Muscle layer of duodenum (tissue), 2 donors: ENCODE measurements at regions not wholly inside any gene's neighbourhood (a gene's known extent, or its start where the extent isn't known, plus 50 kb on each side); places are given as distances from the start of the nearest gene placed in this dataset.

Source experiments
- H3K27ac ChIP-seq: one replicate; pipeline ENCODE4 v1.7.0; 2013; ENCODE audit warnings: mild to moderate bottlenecking, low read length
- H3K27me3 ChIP-seq: one replicate; pipeline ENCODE4 v1.7.0; 2013; ENCODE audit warnings: low read depth, mild to moderate bottlenecking, control low read depth, low read length
- H3K36me3 ChIP-seq, 2 donors: one replicate each; pipeline ENCODE4 v1.7.0; 2013; ENCODE audit warnings: low read length in 2 of 2, control low read depth in 1 of 2, mild to moderate bottlenecking in 1 of 2; ENCODE audit not compliant: insufficient read depth in 2 of 2, control insufficient read depth in 1 of 2
- H3K4me1 ChIP-seq, 2 donors: one replicate each; pipeline ENCODE4 v1.7.0; 2013; ENCODE audit warnings: low read length in 2 of 2, mild to moderate bottlenecking in 2 of 2, control low read depth in 1 of 2, moderate library complexity in 1 of 2; ENCODE audit not compliant: insufficient read depth in 2 of 2, control insufficient read depth in 1 of 2
- H3K4me3 ChIP-seq, 2 donors: one replicate each; pipeline ENCODE4 v1.7.0; 2013; ENCODE audit warnings: low read length in 2 of 2, low read depth in 1 of 2, mild to moderate bottlenecking in 1 of 2
- H3K9me3 ChIP-seq, 2 donors: one replicate each; pipeline ENCODE4 v1.7.0; 2013; ENCODE audit warnings: low read length in 2 of 2, control low read depth in 1 of 2, mild to moderate bottlenecking in 1 of 2; ENCODE audit not compliant: control insufficient read depth in 1 of 2
- donor health status: healthy.

GRCh38 chr6:76703285-76703684 is 630.8 kb upstream of the IMPG1 start:
- H3K27me3 ChIP-seq: no peaks in the 10 kb centered on the region

GRCh38 chr6:76702187-76702586 is 629.7 kb upstream of the IMPG1 start:
- H3K36me3 ChIP-seq: no peaks in the 10 kb centered on the region
- no peaks in the 10 kb centered on the region for H3K4me1 ChIP-seq
- H3K27me3 ChIP-seq: no peaks in the 10 kb centered on the region

More at GRCh38 chr6:76703285-76703684, 630.8 kb upstream of the IMPG1 start:
- no peaks in the 10 kb centered on the region for H3K9me3 ChIP-seq
- H3K4me3 ChIP-seq: no peak overlapping the region
- H3K36me3 ChIP-seq: no peaks in the 10 kb centered on the region
- H3K27ac ChIP-seq: no peak overlapping the region
- no peaks in the 10 kb centered on the region for H3K4me1 ChIP-seq

GRCh38 chr6:76701610-76702009 is 629.1 kb upstream of the IMPG1 start:
- no peaks in the 10 kb centered on the region for H3K36me3 ChIP-seq
- H3K9me3 ChIP-seq: no peaks in the 10 kb centered on the region
- no peaks in the 10 kb centered on the region for H3K4me1 ChIP-seq
- H3K4me3 ChIP-seq: no peak overlapping the region
- no peak overlapping the region for H3K27ac ChIP-seq
- H3K27me3 ChIP-seq: no peaks in the 10 kb centered on the region

More at GRCh38 chr6:76702187-76702586, 629.7 kb upstream of the IMPG1 start:
- Histone ChIP-seq H3K9me3 (no peaks in the 10 kb centered on the region), H3K27ac (no peak overlapping the region), H3K4me3 (no peak overlapping the region)

DNA sequence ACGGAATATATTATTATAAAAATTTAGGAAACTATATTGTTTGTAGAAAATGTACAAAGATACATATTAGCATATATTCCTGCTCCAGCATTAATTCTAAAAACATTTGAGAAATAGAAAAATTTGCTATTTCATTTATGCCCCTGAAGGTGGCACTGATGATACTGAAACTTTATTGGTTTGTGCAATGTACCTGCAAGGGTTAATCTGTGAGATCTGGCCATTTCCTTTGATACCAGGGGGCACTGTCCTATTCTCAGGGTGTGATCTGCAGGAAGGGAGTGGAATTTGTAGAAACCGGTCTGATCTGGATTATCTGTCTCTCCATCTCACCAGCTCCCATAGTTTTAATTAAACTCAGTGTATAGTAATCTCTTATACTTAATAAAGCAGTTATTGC is 625.1 kb upstream of the IMPG1 start:
- no peaks in the 10 kb centered on the region for H3K4me1 ChIP-seq
- H3K27me3 ChIP-seq: no peaks in the 10 kb centered on the region
- H3K27ac ChIP-seq: no peak overlapping the region
- H3K4me3 ChIP-seq: no peak overlapping the region
- H3K36me3 ChIP-seq: no peaks in the 10 kb centered on the region
- H3K9me3 ChIP-seq: no peaks in the 10 kb centered on the region

DNA sequence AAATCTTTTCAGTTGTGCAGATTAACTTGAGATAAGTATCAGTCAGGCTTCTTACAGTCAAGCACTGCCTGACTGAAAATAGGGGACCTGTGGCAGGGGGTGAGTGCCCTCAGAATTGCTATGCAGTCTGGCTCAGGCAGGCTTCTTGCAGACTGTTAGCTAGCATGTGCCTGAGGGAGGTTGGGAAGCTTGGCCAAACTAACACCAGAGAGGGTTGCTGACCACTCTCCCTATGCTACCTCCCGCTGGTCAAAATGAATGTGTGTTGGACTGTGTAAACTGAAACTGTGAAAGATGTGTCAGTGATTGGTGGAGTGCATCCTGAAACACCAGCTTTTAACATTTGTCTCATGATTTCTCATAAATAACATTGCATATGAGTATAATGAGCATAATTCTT is 622.3 kb upstream of the IMPG1 start:
- Histone ChIP-seq H3K27me3 (no peaks in the 10 kb centered on the region), H3K36me3 (no peaks in the 10 kb centered on the region), H3K27ac (no peak overlapping the region), H3K4me1 (no peaks in the 10 kb centered on the region), H3K9me3 (no peaks in the 10 kb centered on the region), H3K4me3 (no peak overlapping the region)

GRCh38 chr6:76684875-76685274 is 612.4 kb upstream of the IMPG1 start:
- no peaks in the 10 kb centered on the region for H3K36me3 ChIP-seq

DNA sequence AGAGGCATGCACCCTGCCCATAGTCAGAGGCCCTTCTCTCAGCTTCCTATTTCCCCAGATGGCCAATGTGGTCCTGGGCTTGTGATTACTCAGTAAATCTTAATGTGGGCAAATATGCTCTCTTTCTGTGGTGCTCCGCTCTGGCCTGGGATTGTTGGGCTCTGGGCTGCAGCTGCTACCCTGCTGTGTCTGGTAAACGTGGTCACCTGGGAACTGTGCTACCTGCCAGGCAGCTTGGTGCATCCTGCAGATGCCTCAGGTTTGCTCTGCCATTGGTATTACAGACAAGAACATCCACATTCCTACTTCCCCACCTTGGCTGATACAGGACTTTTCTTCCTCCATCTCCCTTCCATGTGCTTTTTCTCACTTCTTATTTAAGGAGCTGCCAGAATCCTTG is 611.5 kb upstream of the IMPG1 start:
- H3K27me3 ChIP-seq: no peaks in the 10 kb centered on the region
- H3K36me3 ChIP-seq: no peaks in the 10 kb centered on the region
- peaks cover 0 to 5% of the 10 kb centered on the region in 2 donors for H3K4me1 ChIP-seq
- H3K9me3 ChIP-seq: peaks cover 0 to 3% of the 10 kb centered on the region in 2 donors
- no peak overlapping the region for H3K27ac ChIP-seq
- no peak overlapping the region for H3K4me3 ChIP-seq

More at GRCh38 chr6:76684875-76685274, 612.4 kb upstream of the IMPG1 start:
- H3K27ac ChIP-seq: no peak overlapping the region
- H3K4me3 ChIP-seq: no peak overlapping the region
- H3K4me1 ChIP-seq: peaks cover 0 to 5% of the 10 kb centered on the region in 2 donors
- H3K9me3 ChIP-seq: peaks cover 0 to 3% of the 10 kb centered on the region in 2 donors
- H3K27me3 ChIP-seq: no peaks in the 10 kb centered on the region

DNA sequence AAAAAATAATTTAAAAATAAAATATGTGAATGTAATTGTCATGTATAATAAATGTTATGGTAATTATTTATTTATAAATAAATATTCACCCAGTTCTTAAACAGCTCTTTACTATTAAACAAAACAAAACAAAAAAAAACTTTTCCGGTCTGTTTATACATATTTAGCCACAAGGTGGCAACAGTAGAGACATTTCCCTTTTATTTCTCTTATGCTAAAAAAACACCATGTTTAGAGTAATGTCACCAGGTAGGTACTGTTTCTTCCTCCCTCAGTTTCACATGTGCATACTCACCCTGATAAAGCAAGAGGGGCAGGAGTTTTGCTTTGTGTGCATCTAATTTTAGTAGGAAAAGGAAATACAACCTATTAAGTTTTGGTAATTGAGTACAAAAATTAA is 610.4 kb upstream of the IMPG1 start:
- no peak overlapping the region for H3K27ac ChIP-seq
- no peaks in the 10 kb centered on the region for H3K27me3 ChIP-seq
- H3K36me3 ChIP-seq: no peaks in the 10 kb centered on the region
- peaks cover 0 to 5% of the 10 kb centered on the region in 2 donors for H3K4me1 ChIP-seq
- no peaks in the 10 kb centered on the region for H3K9me3 ChIP-seq
- H3K4me3 ChIP-seq: no peak overlapping the region

DNA sequence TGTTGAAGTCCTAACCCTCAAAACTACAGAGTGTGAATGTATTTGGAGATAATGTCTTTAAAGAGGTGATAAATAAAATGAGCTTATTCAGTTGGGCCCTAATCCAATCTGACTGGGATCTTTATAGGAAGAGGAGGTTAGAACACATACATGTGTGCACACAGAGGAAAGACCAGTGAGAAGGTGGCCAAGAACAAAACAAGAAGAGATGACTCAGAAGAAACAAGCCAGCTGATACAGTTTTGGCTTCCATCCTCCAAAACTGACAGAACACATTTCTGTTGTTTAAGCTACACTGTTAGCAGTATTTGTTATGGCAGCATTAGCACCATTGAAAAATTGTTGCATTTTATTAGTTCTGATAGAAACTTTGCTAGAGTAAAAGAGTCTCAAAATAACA is 609.3 kb upstream of the IMPG1 start:
- H3K27ac ChIP-seq: no peak overlapping the region
- H3K36me3 ChIP-seq: no peaks in the 10 kb centered on the region
- no peak overlapping the region for H3K4me3 ChIP-seq
- peaks cover 0 to 5% of the 10 kb centered on the region in 2 donors for H3K4me1 ChIP-seq
- no peaks in the 10 kb centered on the region for H3K27me3 ChIP-seq
- no peaks in the 10 kb centered on the region for H3K9me3 ChIP-seq

DNA sequence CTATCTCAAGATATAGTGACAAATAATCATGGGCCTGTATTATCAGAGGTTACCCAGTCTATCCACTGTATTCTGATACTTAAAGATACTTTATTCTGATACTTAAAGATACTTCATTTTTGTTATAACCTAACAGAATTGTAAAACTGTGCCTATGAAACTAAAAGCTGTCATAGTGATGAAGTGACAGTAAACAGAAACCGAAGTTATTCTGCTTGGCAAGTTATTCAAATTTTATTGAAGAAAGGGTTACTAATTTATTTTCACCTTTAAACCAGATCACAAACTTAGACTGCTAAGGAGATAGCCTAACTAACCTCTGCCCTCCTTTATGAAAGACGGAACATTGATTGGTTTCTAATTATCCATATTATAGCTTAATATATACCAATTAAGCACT is 604.6 kb upstream of the IMPG1 start:
- no peak overlapping the region for H3K27ac ChIP-seq
- H3K36me3 ChIP-seq: no peaks in the 10 kb centered on the region
- peaks cover 0 to 1% of the 10 kb centered on the region in 2 donors for H3K4me1 ChIP-seq
- no peaks in the 10 kb centered on the region for H3K27me3 ChIP-seq
- no peak overlapping the region for H3K4me3 ChIP-seq
- no peaks in the 10 kb centered on the region for H3K9me3 ChIP-seq

- no peaks in the 10 kb centered on the region for H3K36me3 ChIP-seq
- no peak overlapping the region for H3K4me3 ChIP-seq
- H3K27ac ChIP-seq: no peak overlapping the region
- no peaks in the 10 kb centered on the region for H3K27me3 ChIP-seq
- no peaks in the 10 kb centered on the region for H3K9me3 ChIP-seq
- no peaks in the 10 kb centered on the region for H3K4me1 ChIP-seq
Measured at GRCh38 chr6:76671751-76672150, 599.3 kb upstream of the IMPG1 start.

DNA sequence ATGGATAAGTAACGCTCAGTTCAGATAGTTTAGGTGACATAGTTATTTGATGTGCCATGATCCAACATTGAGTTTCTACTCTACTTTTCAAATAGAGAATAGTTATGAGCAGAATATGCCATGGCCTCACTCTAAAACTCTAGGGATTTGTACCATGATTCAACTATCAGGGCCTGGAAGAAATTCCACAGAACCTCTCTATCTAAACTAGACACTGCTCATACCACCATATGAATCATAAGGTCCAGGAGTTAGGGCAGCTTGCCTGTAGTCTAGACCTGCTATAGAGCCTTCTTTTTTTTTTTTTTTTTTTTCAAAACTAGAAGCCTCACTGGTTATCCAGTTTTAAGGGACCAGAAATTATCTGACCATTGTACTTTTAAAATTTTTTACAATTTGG is 571.8 kb upstream of the IMPG1 start:
- Histone ChIP-seq H3K4me1 (no peaks in the 10 kb centered on the region), H3K27me3 (no peaks in the 10 kb centered on the region), H3K36me3 (no peaks in the 10 kb centered on the region), H3K4me3 (no peak overlapping the region), H3K27ac (no peak overlapping the region), H3K9me3 (no peaks in the 10 kb centered on the region)
